ENCODE measurements at regions not wholly inside any gene's neighbourhood (a gene's known extent, or its start where the extent isn't known, plus 50 kb on each side); places are given as distances from the start of the nearest gene placed in this dataset.
"Not testable (repeated sequence)": the region's sequence is repeated elsewhere in the genome, so short reads cannot be mapped to it uniquely, and the experiment has no call there.

DNA sequence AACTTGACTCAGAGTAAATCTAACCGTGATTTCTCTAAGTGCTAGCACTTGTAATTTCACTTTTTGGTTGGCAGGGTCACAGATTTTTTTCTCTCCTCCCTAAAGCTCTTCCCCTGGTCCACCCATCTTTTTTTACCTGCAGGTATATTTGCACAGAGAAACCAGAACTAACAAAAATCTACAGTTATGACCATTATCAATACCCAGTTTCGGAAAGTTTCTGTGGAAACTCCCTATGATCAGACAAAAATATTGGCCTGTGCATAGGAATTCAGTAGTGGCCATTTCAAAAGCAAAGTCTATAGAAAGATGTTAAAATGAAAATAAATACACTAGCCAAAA, 62.4 kb upstream of the ATF7IP2 start:
- TF ChIP-seq, protein P1, sequence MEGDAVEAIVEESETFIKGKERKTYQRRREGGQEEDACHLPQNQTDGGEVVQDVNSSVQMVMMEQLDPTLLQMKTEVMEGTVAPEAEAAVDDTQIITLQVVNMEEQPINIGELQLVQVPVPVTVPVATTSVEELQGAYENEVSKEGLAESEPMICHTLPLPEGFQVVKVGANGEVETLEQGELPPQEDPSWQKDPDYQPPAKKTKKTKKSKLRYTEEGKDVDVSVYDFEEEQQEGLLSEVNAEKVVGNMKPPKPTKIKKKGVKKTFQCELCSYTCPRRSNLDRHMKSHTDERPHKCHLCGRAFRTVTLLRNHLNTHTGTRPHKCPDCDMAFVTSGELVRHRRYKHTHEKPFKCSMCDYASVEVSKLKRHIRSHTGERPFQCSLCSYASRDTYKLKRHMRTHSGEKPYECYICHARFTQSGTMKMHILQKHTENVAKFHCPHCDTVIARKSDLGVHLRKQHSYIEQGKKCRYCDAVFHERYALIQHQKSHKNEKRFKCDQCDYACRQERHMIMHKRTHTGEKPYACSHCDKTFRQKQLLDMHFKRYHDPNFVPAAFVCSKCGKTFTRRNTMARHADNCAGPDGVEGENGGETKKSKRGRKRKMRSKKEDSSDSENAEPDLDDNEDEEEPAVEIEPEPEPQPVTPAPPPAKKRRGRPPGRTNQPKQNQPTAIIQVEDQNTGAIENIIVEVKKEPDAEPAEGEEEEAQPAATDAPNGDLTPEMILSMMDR (IDR thresholded peaks at IDR 0.05): no peak
- no peak for ATAC-seq (ENCODE audit: low FRiP score)
- DNase-seq (ENCODE audit: low spot score): no peak

DNA sequence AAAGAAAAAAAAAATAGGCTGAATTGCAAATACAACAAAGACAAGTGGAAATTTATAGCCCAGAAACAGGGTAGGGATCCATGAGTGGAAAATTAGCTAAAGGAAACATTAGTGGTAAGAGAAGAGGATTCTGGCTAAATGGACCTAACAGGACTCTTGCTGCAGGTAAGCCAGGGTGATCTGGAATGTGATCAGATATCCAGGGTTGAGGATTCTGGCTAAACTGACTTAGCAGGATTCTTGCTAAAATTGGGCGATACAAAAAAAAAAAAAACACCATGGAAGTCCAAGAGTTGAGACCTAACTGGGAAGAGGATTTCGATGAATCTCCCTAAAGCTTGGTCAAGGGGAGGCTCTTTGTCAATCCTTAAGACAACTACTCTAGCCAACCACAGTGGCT, 61.7 kb upstream of the ATF7IP2 start:
- ATAC-seq (ENCODE audit: low FRiP score) (no peak), DNase-seq (ENCODE audit: low spot score) (no peak)
- TF ChIP-seq, protein P1 (IDR thresholded peaks at IDR 0.05): no peak

DNA sequence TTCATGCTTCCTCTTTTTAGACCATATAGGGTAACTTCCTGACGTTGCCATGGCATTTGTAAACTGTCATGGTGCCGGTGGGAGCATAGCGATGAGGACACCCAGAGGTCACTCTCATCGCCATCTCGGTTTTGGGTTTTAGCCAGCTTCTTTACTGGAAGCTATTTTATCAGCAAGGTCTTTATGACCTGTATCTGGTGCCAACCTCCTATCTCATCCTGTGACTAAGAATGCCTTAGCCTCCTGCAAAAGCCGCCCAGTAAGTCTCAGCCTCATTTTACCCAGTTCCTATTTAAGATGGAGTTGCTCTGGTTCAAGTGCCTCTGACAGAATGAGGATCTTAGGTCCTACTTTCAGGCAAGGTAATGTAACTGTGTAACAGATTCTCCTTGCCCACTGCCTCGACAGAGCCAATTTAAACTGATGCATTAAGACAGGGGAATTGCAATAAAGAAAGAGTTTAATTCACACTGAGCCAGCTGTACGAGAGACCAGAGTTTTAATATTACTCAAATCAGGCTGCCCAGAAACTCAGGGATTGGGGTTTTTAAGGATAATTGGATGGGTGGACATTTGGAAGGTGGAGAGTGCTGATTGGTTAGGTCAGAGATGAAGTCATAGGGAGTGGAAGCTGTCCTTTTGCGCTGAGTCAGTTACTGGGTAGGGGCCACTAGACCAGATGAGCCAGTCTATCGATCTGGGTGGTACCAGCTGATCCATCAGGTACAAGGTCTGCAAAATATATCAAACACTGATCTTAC, 59.9 kb upstream of the ATF7IP2 start:
- ATAC-seq (ENCODE audit: low FRiP score): no peak
- DNase-seq (ENCODE audit: low spot score): no peak
- TF ChIP-seq, protein P1 (IDR thresholded peaks at IDR 0.05): no peak

DNA sequence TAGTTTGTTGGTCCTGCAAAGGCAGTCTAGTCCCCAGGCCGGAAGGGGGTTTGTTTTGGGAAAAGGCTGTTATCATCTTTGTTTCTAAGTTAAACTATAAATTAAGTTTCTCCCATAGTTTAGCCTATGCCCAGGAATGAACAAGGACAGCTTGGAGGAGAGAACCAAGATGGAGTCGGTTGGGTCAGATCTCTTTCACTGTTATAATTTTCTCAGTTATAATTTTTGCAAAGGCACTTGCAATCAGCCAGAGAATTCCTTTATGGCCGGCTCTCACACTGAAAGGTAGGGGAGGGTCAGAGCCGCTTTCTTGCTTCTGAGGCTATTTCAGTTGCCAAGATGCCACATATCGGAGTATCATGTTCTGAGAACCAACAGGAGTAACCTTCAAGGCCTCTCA, 59.2 kb upstream of the ATF7IP2 start:
- DNase-seq (ENCODE audit: low spot score) (no peak), ATAC-seq (ENCODE audit: low FRiP score) (no peak)
- TF ChIP-seq, protein P1 (IDR thresholded peaks at IDR 0.05): no peak

DNA sequence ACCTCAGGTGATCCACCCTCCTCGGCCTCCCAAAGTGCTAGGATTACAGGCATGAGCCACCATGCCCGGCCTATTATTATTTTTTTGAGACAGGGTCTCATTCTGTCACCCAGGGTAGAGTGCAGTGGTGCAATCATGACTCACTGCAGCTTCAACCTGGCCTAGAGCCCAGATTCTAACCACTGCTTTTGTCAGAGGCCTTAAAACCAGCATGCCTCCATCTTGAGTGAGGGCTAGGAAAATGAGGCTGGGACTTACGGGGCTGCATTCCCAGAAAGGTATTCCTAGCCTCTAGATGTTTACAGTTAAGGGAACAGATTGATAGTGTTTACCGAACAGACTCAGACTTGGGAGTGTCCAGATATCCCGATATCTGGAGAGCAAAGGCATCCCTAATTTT, 57.6 kb upstream of the ATF7IP2 start:
- not testable (repeated sequence) for DNase-seq (ENCODE audit: low spot score); ATAC-seq (ENCODE audit: low FRiP score)

DNA sequence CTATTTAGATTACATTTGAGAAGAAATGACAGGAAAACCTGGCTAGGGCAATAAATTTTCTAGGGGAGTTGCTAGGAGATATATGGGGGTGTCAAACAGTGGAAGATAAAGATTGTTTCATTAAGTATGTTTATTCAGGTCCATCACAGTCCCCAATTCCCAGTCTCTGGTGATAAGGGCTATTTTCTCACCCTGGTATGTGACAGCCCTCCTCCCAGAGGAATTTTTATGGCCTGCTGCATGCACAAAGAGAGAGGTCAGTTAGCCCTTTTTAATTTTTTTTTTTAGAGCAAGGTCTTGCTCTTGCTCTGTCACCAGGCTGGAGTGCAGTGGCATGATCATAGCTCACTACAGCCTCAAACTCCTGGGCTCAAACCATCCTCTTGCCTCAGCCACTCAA, 53.6 kb upstream of the ATF7IP2 start:
- TF ChIP-seq, protein P1 (IDR thresholded peaks at IDR 0.05): no peak
- DNase-seq (ENCODE audit: low spot score): no peak
- ATAC-seq (ENCODE audit: low FRiP score): no peak

DNA sequence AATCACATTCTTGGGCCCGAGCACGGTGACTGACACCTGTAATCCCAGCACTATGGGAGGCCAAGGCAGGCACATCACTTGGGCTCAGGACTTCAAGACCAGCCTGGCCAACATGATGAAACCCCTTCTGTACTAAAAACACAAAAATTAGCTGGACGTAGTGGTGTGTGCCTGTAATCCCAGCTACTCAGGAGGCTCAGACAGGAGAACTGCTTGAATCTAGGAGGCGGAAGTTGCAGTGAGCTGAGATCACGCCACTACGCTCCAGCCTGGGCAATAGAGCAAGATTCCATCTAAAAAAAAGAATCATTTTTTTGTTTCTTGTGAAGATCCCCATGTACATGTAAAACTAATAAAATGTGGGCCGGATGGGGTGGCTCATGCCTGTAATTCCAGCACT, 53.1 kb upstream of the ATF7IP2 start:
- no peak for ATAC-seq (ENCODE audit: low FRiP score)
- TF ChIP-seq, protein P1 (IDR thresholded peaks at IDR 0.05): no peak
- DNase-seq (ENCODE audit: low spot score): no peak

Data from omental fat pad (tissue), 3 donors.